Stomach smooth muscle (tissue), 2 donors: ENCODE measurements at regions not wholly inside any gene's neighbourhood (a gene's known extent, or its start where the extent isn't known, plus 50 kb on each side); places are given as distances from the start of the nearest gene placed in this dataset.

ENCODE experiments used
- H3K27ac ChIP-seq: one replicate; pipeline ENCODE4 v1.7.0; 2013; ENCODE audit warnings: mild to moderate bottlenecking, low read length, inconsistent platforms
- H3K27me3 ChIP-seq, 2 donors: one replicate each; pipeline ENCODE4 v1.7.0; 2013; ENCODE audit warnings: low read length in 2 of 2; ENCODE audit not compliant: insufficient read depth in 2 of 2, control insufficient read depth in 1 of 2
- H3K36me3 ChIP-seq, 2 donors: one replicate each; pipeline ENCODE4 v1.7.0; 2013; ENCODE audit warnings: low read length in 2 of 2; ENCODE audit not compliant: control insufficient read depth in 2 of 2, insufficient read depth in 2 of 2
- H3K4me1 ChIP-seq: one replicate; pipeline ENCODE4 v1.7.0; 2013; ENCODE audit warnings: low read length; ENCODE audit not compliant: control insufficient read depth, insufficient read depth
- H3K4me3 ChIP-seq, 2 donors: one replicate each; pipeline ENCODE4 v1.7.0; 2013; ENCODE audit warnings: low read length in 2 of 2
- H3K9ac ChIP-seq, 2 donors: one replicate each; pipeline ENCODE4 v1.7.0; 2013; ENCODE audit warnings: low read length in 2 of 2, mild to moderate bottlenecking in 1 of 2
- H3K9me3 ChIP-seq, 2 donors: one replicate each; pipeline ENCODE4 v1.7.0; 2013; ENCODE audit warnings: low read length in 2 of 2; ENCODE audit not compliant: control insufficient read depth in 2 of 2
- donor health status: healthy.
- donor health status: Pancreatic carcinoma.

- Histone ChIP-seq H3K4me3 (no peak overlapping the region), H3K9me3 (no peaks in the 10 kb centered on the region), H3K9ac (no peak overlapping the region), H3K27ac (no peak overlapping the region), H3K36me3 (no peaks in the 10 kb centered on the region), H3K4me1 (no peaks in the 10 kb centered on the region), H3K27me3 (no peaks in the 10 kb centered on the region)
Measured at GRCh38 chr4:99714179-99714578, 56.6 kb upstream of the C4orf54 start.

DNA sequence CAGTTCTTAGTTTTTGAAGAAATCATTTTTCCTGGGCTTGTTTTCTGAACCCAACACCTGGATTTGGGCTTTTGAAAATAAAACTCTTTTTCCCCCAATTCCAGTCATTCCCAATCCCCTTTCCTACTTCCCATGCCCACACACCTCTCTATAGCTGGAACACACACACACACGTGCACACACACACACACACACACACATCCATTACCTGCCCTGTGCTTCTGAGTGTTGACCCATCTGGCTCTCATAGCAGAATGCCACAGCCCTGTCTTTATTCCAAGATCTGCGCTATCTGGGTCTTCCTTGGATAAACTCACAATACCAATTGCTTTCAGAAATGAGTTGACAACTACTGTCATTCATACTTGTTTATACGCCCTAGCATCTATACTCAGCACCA lies 54.9 kb upstream of the C4orf54 start:
- Histone ChIP-seq H3K4me3 (no peak overlapping the region), H3K27ac (no peak overlapping the region), H3K9me3 (no peaks in the 10 kb centered on the region), H3K9ac (no peak overlapping the region), H3K36me3 (no peaks in the 10 kb centered on the region), H3K4me1 (no peaks in the 10 kb centered on the region), H3K27me3 (no peaks in the 10 kb centered on the region)

DNA sequence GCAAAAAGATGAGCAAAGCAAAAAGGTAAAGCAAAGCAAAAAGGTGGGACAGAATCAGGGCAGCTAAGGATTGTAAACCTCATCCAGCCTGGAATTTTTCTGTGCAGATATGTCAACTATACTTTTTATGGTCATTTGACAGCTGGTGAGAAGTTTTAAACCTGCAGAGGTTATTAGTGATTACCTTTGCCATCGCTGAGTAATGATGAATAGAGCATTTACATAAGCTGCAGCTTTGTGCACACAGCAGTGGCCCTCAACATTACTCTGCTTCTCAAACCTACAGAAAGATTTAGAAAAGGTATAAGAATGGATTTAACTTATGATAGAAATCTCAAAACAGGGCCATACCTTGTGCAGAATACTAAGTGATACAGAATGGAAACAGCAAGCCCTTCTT lies 54.5 kb upstream of the C4orf54 start:
- Histone ChIP-seq H3K9me3 (no peaks in the 10 kb centered on the region), H3K4me3 (no peak overlapping the region), H3K4me1 (no peaks in the 10 kb centered on the region), H3K9ac (no peak overlapping the region), H3K27ac (no peak overlapping the region), H3K36me3 (no peaks in the 10 kb centered on the region), H3K27me3 (no peaks in the 10 kb centered on the region)

DNA sequence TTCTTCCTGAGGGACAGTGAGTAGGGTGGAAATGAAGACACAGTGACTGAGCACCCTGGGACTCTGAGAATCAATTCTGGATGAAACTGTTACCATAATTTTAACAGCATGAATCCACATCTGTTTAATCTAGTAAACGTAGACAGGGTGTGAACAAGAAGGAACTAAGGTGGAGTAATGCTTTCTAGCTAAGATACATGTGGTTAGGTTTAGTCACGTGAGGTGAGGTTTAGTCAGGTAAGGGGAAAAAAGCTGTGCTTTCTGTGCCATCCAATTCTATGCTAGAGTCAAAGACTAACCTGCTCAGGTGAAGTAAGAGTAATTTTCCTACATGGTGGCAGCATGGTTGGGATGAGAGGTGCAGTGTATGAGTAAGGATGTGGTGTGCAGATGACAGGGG lies 54.0 kb upstream of the C4orf54 start:
- Histone ChIP-seq H3K9ac (no peak overlapping the region), H3K4me3 (no peak overlapping the region), H3K27ac (no peak overlapping the region), H3K4me1 (no peaks in the 10 kb centered on the region), H3K27me3 (no peaks in the 10 kb centered on the region), H3K36me3 (no peaks in the 10 kb centered on the region), H3K9me3 (no peaks in the 10 kb centered on the region)

DNA sequence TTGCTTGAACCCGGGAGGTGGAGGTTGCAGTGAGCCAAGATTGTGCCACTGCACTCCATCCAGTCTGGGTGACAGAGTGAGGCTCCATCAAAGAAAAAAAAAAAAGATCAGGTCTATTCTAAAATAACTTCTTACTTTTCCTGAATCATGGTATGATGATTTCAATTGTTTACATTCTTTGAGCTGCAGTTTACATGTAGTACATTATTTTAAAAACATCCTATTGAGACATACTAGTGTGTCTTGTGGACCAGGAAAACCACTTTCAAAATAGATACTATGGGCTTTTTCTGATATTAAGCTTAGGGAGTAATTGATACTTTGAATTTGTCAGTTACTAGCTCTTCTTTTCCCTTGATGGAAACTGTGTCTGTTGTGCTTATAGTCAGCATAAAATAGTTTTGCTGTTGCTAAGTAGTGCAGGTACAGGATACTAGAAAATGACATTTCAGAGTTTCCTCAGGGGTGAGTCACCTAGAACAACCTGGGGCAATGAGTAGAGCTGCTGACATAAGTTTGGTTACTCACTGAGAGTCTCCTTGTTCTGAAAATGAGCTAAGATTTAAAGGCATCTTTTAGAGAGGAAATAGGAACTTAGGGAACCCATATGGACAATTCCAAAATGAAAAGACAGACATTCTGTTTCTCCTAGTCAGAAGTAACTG lies 53.2 kb upstream of the C4orf54 start:
- H3K9me3 ChIP-seq, result no peaks in the 10 kb centered on the region
- H3K27ac ChIP-seq, result no peak overlapping the region
- no peaks in the 10 kb centered on the region for H3K36me3 ChIP-seq
- no peaks in the 10 kb centered on the region for H3K4me1 ChIP-seq
- no peak overlapping the region for H3K4me3 ChIP-seq
- H3K9ac ChIP-seq, result no peak overlapping the region
- no peaks in the 10 kb centered on the region for H3K27me3 ChIP-seq

GRCh38 chr4:99710020-99710419 lies 52.4 kb upstream of the C4orf54 start:
- H3K27me3 ChIP-seq, result no peaks in the 10 kb centered on the region
- H3K4me1 ChIP-seq, result no peaks in the 10 kb centered on the region
- H3K27ac ChIP-seq, result no peak overlapping the region
- H3K9me3 ChIP-seq, result no peaks in the 10 kb centered on the region
- H3K9ac ChIP-seq, result no peak overlapping the region
- no peak overlapping the region for H3K4me3 ChIP-seq
- no peaks in the 10 kb centered on the region for H3K36me3 ChIP-seq

DNA sequence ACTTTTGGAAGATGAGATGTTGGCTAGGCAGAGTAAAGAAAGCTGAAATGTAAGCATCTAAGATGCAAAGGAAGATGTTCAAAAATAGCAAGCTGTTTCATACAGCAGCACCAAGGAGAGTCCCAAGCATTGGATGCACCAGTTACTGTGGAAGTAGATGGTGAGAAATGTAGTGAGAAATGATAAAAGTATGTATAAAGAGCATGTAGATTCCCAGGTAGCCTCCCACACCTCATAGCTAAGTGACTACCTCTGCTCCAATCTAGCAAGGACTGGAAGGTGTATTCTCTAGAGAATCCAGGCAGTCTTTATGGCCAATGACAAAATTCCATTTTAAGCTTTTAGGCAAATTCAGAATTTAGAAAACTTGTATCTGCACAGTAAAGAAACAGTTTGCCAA lies 50.9 kb upstream of the C4orf54 start:
- Histone ChIP-seq H3K27me3 (no peaks in the 10 kb centered on the region), H3K4me1 (no peaks in the 10 kb centered on the region), H3K4me3 (no peak overlapping the region), H3K36me3 (no peaks in the 10 kb centered on the region), H3K9me3 (no peaks in the 10 kb centered on the region), H3K9ac (no peak overlapping the region), H3K27ac (no peak overlapping the region)
